Esophagus muscularis mucosa (tissue), 4 donors: ENCODE measurements at regions not wholly inside any gene's neighbourhood (a gene's known extent, or its start where the extent isn't known, plus 50 kb on each side); places are given as distances from the start of the nearest gene placed in this dataset.

ENCODE experiments used
- DNase-seq: peaks from one replicate; pipeline ENCODE4 v3.0.0-alpha.2; 2017; ENCODE audit errors: extremely low spot score
- H3K27ac ChIP-seq, 4 donors: fragments of 200-600 bp; sonication (generic); replicated peaks in 1 of 4; 1 replicate in 3 of 4; 2 replicates in 1 of 4; pipeline ENCODE4 v1.5.1; 2016 to 2019; ENCODE audit warnings: mild to moderate bottlenecking in 1 of 4
- H3K27me3 ChIP-seq, 4 donors: fragments of 200-600 bp; sonication (generic); one replicate each; pipeline versions ENCODE4 v1.5.1 to v1.6.0; 2016 to 2019
- H3K36me3 ChIP-seq, 4 donors: fragments of 200-600 bp; sonication (generic); one replicate each; pipeline ENCODE4 v1.5.1; 2016 to 2019
- H3K4me1 ChIP-seq, 4 donors: fragments of 200-600 bp; sonication (generic); one replicate each; pipeline ENCODE4 v1.5.1; 2016 to 2019
- H3K4me3 ChIP-seq, 4 donors: fragments of 200-600 bp; sonication (generic); 1 replicate in 2 of 4; 2 replicates in 2 of 4; pipeline ENCODE4 v1.5.1; 2016 to 2019; ENCODE audit warnings: mild to moderate bottlenecking in 4 of 4, moderate library complexity in 1 of 4
- H3K9me3 ChIP-seq, 4 donors: fragments of 200-600 bp; sonication (generic); 1 replicate in 3 of 4; 2 replicates in 1 of 4; pipeline ENCODE4 v1.5.1; 2016 to 2019
- CTCF ChIP-seq, 3 experiments: fragments of 200-600 bp in 2 of 3; fragments of 450-650 bp in 1 of 3; sonication (generic) in 2 of 3; IDR thresholded peaks; one replicate each; pipeline ENCODE4 v1.5.1; 2017 to 2019; ENCODE audit warnings: antibody characterized with exemption in 3 of 3, mild to moderate bottlenecking in 2 of 3, moderate library complexity in 1 of 3
- EP300 ChIP-seq: sonication (generic); formaldehyde crosslinking; IDR thresholded peaks from one replicate; pipeline ENCODE4 v1.6.1; 2017; ENCODE audit warnings: antibody characterized with exemption
- POLR2A ChIP-seq: fragments of 450-650 bp; IDR thresholded peaks from one replicate; pipeline ENCODE4 v1.6.1; 2017; ENCODE audit warnings: antibody characterized with exemption, moderate library complexity, mild to moderate bottlenecking, low read depth
- POLR2AphosphoS5 ChIP-seq, 2 donors: sonication (generic); formaldehyde crosslinking; IDR thresholded peaks; one replicate each; pipeline ENCODE4 v1.6.1; 2017; ENCODE audit warnings: antibody characterized with exemption in 2 of 2
- WGBS: methylation state at CpG from one replicate; pipeline ENCODE4 v1.1.5; 2018; 5-methylcytosine and 5-hydroxymethylcytosine counted together
- intact Hi-C: fragments of 100-400 bp; cut with DNase I; formaldehyde crosslinking; loops from one replicate; pipeline ENCODE4 v1.15.1; 2023

- WGBS: 79% methylated on average over 3 of the region's 3 CpGs
- no peak for DNase-seq
- H3K27me3 ChIP-seq: no peaks in the 10 kb centered on the region
- intact Hi-C loops: no loop called here
- no peaks in the 10 kb centered on the region for H3K36me3 ChIP-seq
- no peak overlapping the region for H3K4me3 ChIP-seq
- TF ChIP-seq CTCF (IDR thresholded peaks at IDR 0.05) (no peak), POLR2A (no peak), EP300 (no peak), POLR2AphosphoS5 (IDR thresholded peaks at IDR 0.05) (no peak)
- no peaks in the 10 kb centered on the region for H3K9me3 ChIP-seq
- no peak overlapping the region for H3K27ac ChIP-seq
- H3K4me1 ChIP-seq: no peaks in the 10 kb centered on the region
Measured at GRCh38 chr1:60394436-60394835, 320.9 kb upstream of the C1orf87 start.

- no peak for TF ChIP-seq POLR2A
- TF ChIP-seq CTCF (IDR thresholded peaks at IDR 0.05): no peak
- no peak for TF ChIP-seq POLR2AphosphoS5 (IDR thresholded peaks at IDR 0.05)
- TF ChIP-seq EP300: no peak
- DNase-seq: no peak
- WGBS: 78% methylated on average over 3 of the region's 3 CpGs
- Histone ChIP-seq H3K9me3 (no peaks in the 10 kb centered on the region), H3K27ac (no peak overlapping the region), H3K27me3 (no peaks in the 10 kb centered on the region), H3K4me1 (peaks cover 0 to 8% (median 2%) of the 10 kb centered on the region in 4 donors), H3K36me3 (no peaks in the 10 kb centered on the region), H3K4me3 (no peak overlapping the region)
- intact Hi-C loops: no loop called here
Measured at GRCh38 chr1:60390593-60391282, 317.2 kb upstream of the C1orf87 start.

- no peak overlapping the region for H3K4me3 ChIP-seq
- whole genome bisulfite sequencing: 50% methylated on average over 5 of the region's 7 CpGs
- H3K36me3 ChIP-seq: no peaks in the 10 kb centered on the region
- intact Hi-C loops: no loop called here
- peaks cover 0 to 8% (median 2%) of the 10 kb centered on the region in 4 donors for H3K4me1 ChIP-seq
- no peak for DNase-seq
- H3K27ac ChIP-seq: no peak overlapping the region
- no peak for TF ChIP-seq POLR2AphosphoS5 (IDR thresholded peaks at IDR 0.05)
- no peak for TF ChIP-seq EP300
- no peak for TF ChIP-seq POLR2A
- no peak for TF ChIP-seq CTCF (IDR thresholded peaks at IDR 0.05)
- no peaks in the 10 kb centered on the region for H3K27me3 ChIP-seq
- no peaks in the 10 kb centered on the region for H3K9me3 ChIP-seq
Measured at GRCh38 chr1:60388092-60388987, 314.8 kb upstream of the C1orf87 start.

GRCh38 chr1:60387175-60387574, 313.6 kb upstream of the C1orf87 start:
- peaks cover 0 to 8% (median 2%) of the 10 kb centered on the region in 4 donors for H3K4me1 ChIP-seq
- no peaks in the 10 kb centered on the region for H3K9me3 ChIP-seq
- no peak for DNase-seq
- no peak overlapping the region for H3K4me3 ChIP-seq
- 85% methylated on average over 2 of the region's 2 CpGs for WGBS
- no peak overlapping the region for H3K27ac ChIP-seq
- intact Hi-C loops: no loop called here
- H3K36me3 ChIP-seq: no peaks in the 10 kb centered on the region
- no peaks in the 10 kb centered on the region for H3K27me3 ChIP-seq
- TF ChIP-seq CTCF (IDR thresholded peaks at IDR 0.05) (no peak), POLR2AphosphoS5 (IDR thresholded peaks at IDR 0.05) (no peak), POLR2A (no peak), EP300 (no peak)
